SK-N-SH (cell line): ENCODE measurements at regions not wholly inside any gene's neighbourhood (a gene's known extent, or its start where the extent isn't known, plus 50 kb on each side); places are given as distances from the start of the nearest gene placed in this dataset.

Experiments used
- CTCF ChIA-PET: fragments of 300-600, 350-600 bp; formaldehyde crosslinking; extraction: SDS; loops from one replicate; lab custom pipeline; 2021; lab: Yijun Ruan, JAX
- POLR2A ChIA-PET: fragments of 350-600 bp; sonication (Branson Sonifier 250); formaldehyde crosslinking; extraction: SDS; loops from one replicate; lab custom pipeline; 2020; ENCODE audit warnings: antibody characterized with exemption, inconsistent platforms; lab: Yijun Ruan, JAX
- DNase-seq: peaks from one replicate; pipeline ENCODE4 v3.0.0; 2012
- H2AFZ ChIP-seq: fragments of 200-600 bp; sonication (generic); 2 replicates; pipeline ENCODE4 v1.8.1; 2016; ENCODE audit warnings: antibody characterized with exemption, mild to moderate bottlenecking, low read depth
- H3F3A ChIP-seq: fragments of 200-600 bp; sonication (generic); replicated peaks from 2 replicates; pipeline ENCODE3; 2016; ENCODE audit warnings: antibody characterized with exemption, mild to moderate bottlenecking; ENCODE audit not compliant: insufficient read depth
- H3K27ac ChIP-seq, 2 experiments: fragments of 200-500 bp in 1 of 2; fragments of 200-600 bp in 1 of 2; sonication (Bioruptor generic) in 1 of 2; sonication (generic), shearing (Covaris generic) in 1 of 2; 2 replicates each; pipeline versions ENCODE4 v1.5.1 to v1.6.1; 2014 to 2016; ENCODE audit warnings: low read depth in 2 of 2, inconsistent platforms in 1 of 2, low read length in 1 of 2, mild to moderate bottlenecking in 1 of 2, mixed read lengths in 1 of 2
- H3K27me3 ChIP-seq: fragments of 200-600 bp; sonication (generic), shearing (Covaris generic); 2 replicates; pipeline ENCODE4 v1.6.1; 2016; ENCODE audit warnings: mixed run types; ENCODE audit not compliant: insufficient read depth
- H3K36me3 ChIP-seq, 2 experiments: fragments of 200-500 bp in 1 of 2; fragments of 200-600 bp in 1 of 2; sonication (Bioruptor generic) in 1 of 2; sonication (generic) in 1 of 2; replicated peaks in 1 of 2; 2 replicates each; pipeline versions ENCODE3 to v1.5.1; 2014 to 2016; ENCODE audit warnings: low read length in 1 of 2, mild to moderate bottlenecking in 1 of 2; ENCODE audit not compliant: insufficient read depth in 2 of 2, control insufficient read depth in 1 of 2
- H3K4me1 ChIP-seq, 2 experiments: fragments of 200-500 bp in 1 of 2; fragments of 200-600 bp in 1 of 2; sonication (Bioruptor generic) in 1 of 2; sonication (generic), shearing (Covaris generic) in 1 of 2; 2 replicates each; pipeline versions ENCODE4 v1.5.1 to v1.6.1; 2014 to 2016; ENCODE audit warnings: low read depth in 1 of 2, low read length in 1 of 2, mixed run types in 1 of 2; ENCODE audit not compliant: insufficient read depth in 2 of 2, control insufficient read depth in 1 of 2
- H3K4me2 ChIP-seq: fragments of 200-600 bp; sonication (generic), shearing (Covaris generic); 2 replicates; pipeline ENCODE4 v1.6.1; 2017; ENCODE audit warnings: mixed run types
- H3K4me3 ChIP-seq, 2 experiments: fragments of 200-500 bp in 1 of 2; fragments of 200-600 bp in 1 of 2; sonication (Bioruptor generic) in 1 of 2; sonication (generic), shearing (Covaris generic) in 1 of 2; 2 replicates each; pipeline versions ENCODE4 v1.5.1 to v1.8.1; 2014 to 2016; ENCODE audit warnings: low read depth in 2 of 2, inconsistent platforms in 1 of 2, low read length in 1 of 2, mild to moderate bottlenecking in 1 of 2, mixed read lengths in 1 of 2, moderate library complexity in 1 of 2
- H3K79me2 ChIP-seq: fragments of 200-600 bp; sonication (generic); 2 replicates; pipeline ENCODE4 v1.8.1; 2017; ENCODE audit warnings: mild to moderate bottlenecking; ENCODE audit not compliant: insufficient read depth
- H3K9ac ChIP-seq: fragments of 200-600 bp; sonication (generic); 2 replicates; pipeline ENCODE4 v1.6.1; 2017; ENCODE audit warnings: mixed run types
- H3K9me2 ChIP-seq: fragments of 200-600 bp; sonication (generic); 2 replicates; pipeline ENCODE4 v1.6.1; 2017; ENCODE audit warnings: mixed run types
- H3K9me3 ChIP-seq: fragments of 200-600 bp; sonication (generic); 2 replicates; pipeline ENCODE4 v1.6.1; 2017; ENCODE audit warnings: mixed run types, mild to moderate bottlenecking, moderate library complexity
- H4K20me1 ChIP-seq: fragments of 200-600 bp; sonication (generic); 2 replicates; pipeline ENCODE4 v1.6.1; 2017; ENCODE audit warnings: mild to moderate bottlenecking, mixed run types; ENCODE audit not compliant: insufficient read depth
- CHD2 ChIP-seq: fragments of 150-350 bp; IDR thresholded peaks from 2 replicates; pipeline ENCODE4 v1.6.1; 2018; ENCODE audit warnings: low read length; ENCODE audit not compliant: partially characterized antibody
- ELF1 ChIP-seq: IDR thresholded peaks from 2 replicates; pipeline ENCODE4 v1.4.0; 2012
- EZH2phosphoT487 ChIP-seq: fragments of 200-600 bp; sonication (generic); IDR thresholded peaks from 2 replicates; pipeline ENCODE4 v1.6.1; 2017; ENCODE audit warnings: low read depth, mixed run types, mild to moderate bottlenecking, antibody characterized with exemption, moderate library complexity, borderline replicate concordance
- FOSL2 ChIP-seq: IDR thresholded peaks from 2 replicates; pipeline ENCODE4 v1.4.0; 2012; ENCODE audit warnings: low read depth, mild to moderate bottlenecking, moderate library complexity, borderline replicate concordance
- FOXJ3 ChIP-seq: sonication (generic); formaldehyde crosslinking; IDR thresholded peaks from 2 replicates; pipeline ENCODE4 v1.5.1; 2020; ENCODE audit warnings: mild to moderate bottlenecking, missing genetic modification reagents
- FOXM1 ChIP-seq: IDR thresholded peaks from 2 replicates; pipeline ENCODE4 v1.4.0; 2012; ENCODE audit warnings: low read depth, mild to moderate bottlenecking
- GATA2 ChIP-seq: sonication (generic); formaldehyde crosslinking; IDR thresholded peaks from 2 replicates; pipeline ENCODE4 v1.5.0; 2020; ENCODE audit warnings: mild to moderate bottlenecking, missing genetic modification reagents
- JUND ChIP-seq: IDR thresholded peaks from 2 replicates; pipeline ENCODE4 v1.4.0; 2012
- MAX ChIP-seq: IDR thresholded peaks from 2 replicates; pipeline ENCODE4 v1.4.0; 2012; ENCODE audit warnings: low read depth
- MEF2A ChIP-seq: IDR thresholded peaks from 2 replicates; pipeline ENCODE4 v1.4.0; 2012; ENCODE audit warnings: low read depth, borderline replicate concordance
- NRF1 ChIP-seq: IDR thresholded peaks from 2 replicates; pipeline ENCODE4 v1.6.1; 2012; ENCODE audit warnings: low read depth, mild to moderate bottlenecking, low read length
- PBX3 ChIP-seq: IDR thresholded peaks from 2 replicates; pipeline ENCODE4; 2012
- POLR2AphosphoS5 ChIP-seq: IDR thresholded peaks from 2 replicates; pipeline ENCODE4 v1.6.1; 2012; ENCODE audit warnings: low read depth, low read length
- RAD21 ChIP-seq: IDR thresholded peaks from 2 replicates; pipeline ENCODE4 v1.6.1; 2012; ENCODE audit warnings: mild to moderate bottlenecking, low read length
- REST ChIP-seq: IDR thresholded peaks from 2 replicates; pipeline ENCODE4 v1.6.1; 2012; ENCODE audit warnings: mild to moderate bottlenecking, low read depth, low read length, moderate library complexity
- RFX5 ChIP-seq: IDR thresholded peaks from 2 replicates; pipeline ENCODE4 v1.6.1; 2012; ENCODE audit warnings: mild to moderate bottlenecking, improper control_type of control experiment, low read length
- RXRA ChIP-seq: IDR thresholded peaks from 2 replicates; pipeline ENCODE4 v1.4.0; 2012; ENCODE audit warnings: low read depth, mild to moderate bottlenecking, borderline replicate concordance
- SIN3A ChIP-seq: IDR thresholded peaks from 2 replicates; pipeline ENCODE4 v1.6.1; 2012; ENCODE audit warnings: low read depth, mild to moderate bottlenecking, low read length, moderate library complexity, borderline replicate concordance
- TAF1 ChIP-seq: IDR thresholded peaks from 2 replicates; pipeline ENCODE4 v1.6.1; 2012; ENCODE audit warnings: low read depth, mild to moderate bottlenecking, low read length, moderate library complexity, borderline replicate concordance
- TEAD4 ChIP-seq: IDR thresholded peaks from 2 replicates; pipeline ENCODE4 v1.4.0; 2012; ENCODE audit warnings: mild to moderate bottlenecking, borderline replicate concordance; ENCODE audit not compliant: insufficient read depth
- USF2 ChIP-seq: fragments of 150-350 bp; IDR thresholded peaks from 2 replicates; pipeline ENCODE4 v1.6.1; 2017; ENCODE audit warnings: antibody characterized with exemption, low read length, low read depth, borderline replicate concordance
- ZBTB33 ChIP-seq: IDR thresholded peaks from 2 replicates; pipeline ENCODE4 v1.4.0; 2012; ENCODE audit warnings: low read depth, borderline replicate concordance
- WGBS: methylation state at CpG from one replicate; pipeline ENCODE4 v1.1.6; 2017; ENCODE audit warnings: low lambda C conversion rate; 5-methylcytosine and 5-hydroxymethylcytosine counted together

GRCh38 chr2:126172631-126173184 lies 483.2 kb upstream of the GYPC start:
- TF ChIP-seq ELF1, result no peak
- TF ChIP-seq MAX, result no peak
- TF ChIP-seq FOXM1, result no peak
- TF ChIP-seq SIN3A, result no peak
- TF ChIP-seq USF2, result no peak
- TF ChIP-seq JUND, result no peak
- no peak for TF ChIP-seq RXRA
- TF ChIP-seq FOXJ3 (CRISPR knock-in tag), result no peak
- no peak for TF ChIP-seq RFX5
- TF ChIP-seq FOSL2, result no peak
- no peak for TF ChIP-seq GATA2 (CRISPR knock-in tag)
- no peak for TF ChIP-seq ZBTB33
- no peak for TF ChIP-seq TAF1
- no peak for TF ChIP-seq CHD2
- POLR2A ChIA-PET, result no interaction called here
- H3K36me3 ChIP-seq, result no peaks in the 10 kb centered on the region

GRCh38 chr2:126175222-126175621 lies 480.7 kb upstream of the GYPC start:
- Histone ChIP-seq H3K79me2 (no peaks in the 10 kb centered on the region), H3K27ac (no peak overlapping the region), H3K4me2 (no peak overlapping the region), H3K27me3 (no peaks in the 10 kb centered on the region), H3K36me3 (no peaks in the 10 kb centered on the region), H3F3A (no peaks in the 10 kb centered on the region), H2AFZ (no peak overlapping the region), H3K9me3 (no peaks in the 10 kb centered on the region), H3K4me3 (no peak overlapping the region), H4K20me1 (no peaks in the 10 kb centered on the region), H3K9ac (no peak overlapping the region), H3K9me2 (no peaks in the 10 kb centered on the region), H3K4me1 (no peaks in the 10 kb centered on the region)
- DNase-seq, result no peak
- POLR2A ChIA-PET, result no interaction called here
- CTCF ChIA-PET, result no interaction called here
- 6% methylated on average over 2 of the region's 2 CpGs for WGBS
- no peak for TF ChIP-seq RAD21
- TF ChIP-seq PBX3, result no peak
- no peak for TF ChIP-seq REST
- TF ChIP-seq FOSL2, result no peak
- no peak for TF ChIP-seq EZH2phosphoT487
- TF ChIP-seq MEF2A, result no peak
- TF ChIP-seq ELF1, result no peak
- no peak for TF ChIP-seq POLR2AphosphoS5
- TF ChIP-seq TEAD4, result no peak
- TF ChIP-seq RXRA, result no peak
- TF ChIP-seq SIN3A, result no peak
- no peak for TF ChIP-seq NRF1

More at GRCh38 chr2:126172631-126173184, 483.2 kb upstream of the GYPC start:
- Histone ChIP-seq H3K4me1 (no peaks in the 10 kb centered on the region), H3K27me3 (no peaks in the 10 kb centered on the region), H3K9ac (no peak overlapping the region), H3F3A (no peaks in the 10 kb centered on the region), H2AFZ (no peak overlapping the region), H3K9me3 (no peaks in the 10 kb centered on the region), H3K4me2 (no peak overlapping the region), H3K79me2 (no peaks in the 10 kb centered on the region), H3K9me2 (no peaks in the 10 kb centered on the region), H4K20me1 (no peaks in the 10 kb centered on the region), H3K4me3 (no peak overlapping the region), H3K27ac (no peak overlapping the region)
- no peak for DNase-seq
- CTCF ChIA-PET, result no interaction called here
- WGBS, result 5% methylated on average over 3 of the region's 6 CpGs
